H9 (cell line): ENCODE measurements at regions not wholly inside any gene's neighbourhood (a gene's known extent, or its start where the extent isn't known, plus 50 kb on each side); places are given as distances from the start of the nearest gene placed in this dataset.

Experiments used
- DNase-seq: peaks from one replicate; pipeline ENCODE4 v3.0.0-alpha.2; 2017
- H2AFZ ChIP-seq: one replicate; pipeline ENCODE4 v1.6.1; 2013; ENCODE audit warnings: mild to moderate bottlenecking, low read length, control low read depth, moderate library complexity
- H2AK5ac ChIP-seq: 2 replicates; pipeline ENCODE4 v1.6.1; 2013; ENCODE audit warnings: low read length, control low read depth, mixed read lengths; ENCODE audit not compliant: insufficient read length
- H2BK120ac ChIP-seq: one replicate; pipeline ENCODE4 v1.6.1; 2013; ENCODE audit warnings: low read depth, mild to moderate bottlenecking, low read length, control low read depth, inconsistent platforms; ENCODE audit not compliant: poor library complexity, severe bottlenecking
- H2BK12ac ChIP-seq: 2 replicates; pipeline ENCODE4 v1.6.1; 2013; ENCODE audit warnings: low read length, control low read depth, mixed read lengths, low read depth; ENCODE audit not compliant: insufficient read length
- H2BK15ac ChIP-seq: 2 replicates; pipeline ENCODE4 v1.6.1; 2013; ENCODE audit warnings: low read depth, low read length, control low read depth
- H2BK20ac ChIP-seq: one replicate; pipeline ENCODE4 v1.6.1; 2013; ENCODE audit warnings: low read depth, mild to moderate bottlenecking, low read length, control low read depth, inconsistent platforms; ENCODE audit not compliant: poor library complexity, severe bottlenecking
- H2BK5ac ChIP-seq: 2 replicates; pipeline ENCODE4 v1.6.1; 2013; ENCODE audit warnings: low read length, control low read depth, mixed read lengths; ENCODE audit not compliant: insufficient read length
- H3K14ac ChIP-seq: 2 replicates; pipeline ENCODE4 v1.6.1; 2013; ENCODE audit warnings: low read length, control low read depth; ENCODE audit not compliant: insufficient read depth
- H3K18ac ChIP-seq: 2 replicates; pipeline ENCODE4 v1.6.1; 2013; ENCODE audit warnings: low read depth, mild to moderate bottlenecking, mixed read lengths, low read length, control low read depth; ENCODE audit not compliant: insufficient read length
- H3K23ac ChIP-seq: 2 replicates; pipeline ENCODE4 v1.6.1; 2013; ENCODE audit warnings: low read length, control low read depth, mixed read lengths, low read depth; ENCODE audit not compliant: insufficient read length
- H3K23me2 ChIP-seq: 2 replicates; pipeline ENCODE4 v1.6.1; 2013; ENCODE audit warnings: low read depth, mild to moderate bottlenecking, mixed read lengths, low read length, control low read depth; ENCODE audit not compliant: insufficient read length, poor library complexity, severe bottlenecking
- H3K27ac ChIP-seq: 2 replicates; pipeline ENCODE4 v1.5.1; 2013; ENCODE audit warnings: low read length, control low read depth, mixed read lengths, low read depth; ENCODE audit not compliant: insufficient read length
- H3K27me3 ChIP-seq: 2 replicates; pipeline ENCODE4 v1.6.1; 2013; ENCODE audit warnings: low read length, control low read depth, inconsistent platforms; ENCODE audit not compliant: insufficient read depth
- H3K4ac ChIP-seq: 2 replicates; pipeline ENCODE4 v1.6.1; 2013; ENCODE audit warnings: low read depth, mild to moderate bottlenecking, control low read depth, inconsistent platforms, low read length, moderate library complexity
- H3K4me1 ChIP-seq: 2 replicates; pipeline ENCODE4 v1.6.1; 2013; ENCODE audit warnings: low read length, control low read depth, inconsistent platforms; ENCODE audit not compliant: insufficient read depth
- H3K4me2 ChIP-seq: 2 replicates; pipeline ENCODE4 v1.6.1; 2013; ENCODE audit warnings: low read length, control low read depth, mixed read lengths; ENCODE audit not compliant: insufficient read length, insufficient read depth
- H3K56ac ChIP-seq: 2 replicates; pipeline ENCODE4 v1.6.1; 2013; ENCODE audit warnings: low read depth, mild to moderate bottlenecking, mixed read lengths, low read length, control low read depth; ENCODE audit not compliant: insufficient read length
- H3K79me1 ChIP-seq: 2 replicates; pipeline ENCODE4 v1.6.1; 2013; ENCODE audit warnings: low read depth, mild to moderate bottlenecking, moderate library complexity, low read length, control low read depth, inconsistent platforms; ENCODE audit not compliant: insufficient read depth, poor library complexity, severe bottlenecking
- H3K79me2 ChIP-seq: 2 replicates; pipeline ENCODE4 v1.6.1; 2013; ENCODE audit warnings: low read length, control low read depth, inconsistent platforms; ENCODE audit not compliant: insufficient read depth
- H3K9ac ChIP-seq: 2 replicates; pipeline ENCODE4 v1.6.1; 2013; ENCODE audit warnings: low read length, control low read depth, mixed read lengths; ENCODE audit not compliant: insufficient read length; ENCODE audit errors: extremely low read depth
- H3K9me3 ChIP-seq: one replicate; pipeline ENCODE4 v1.6.1; 2013; ENCODE audit warnings: low read depth, low read length, inconsistent platforms; ENCODE audit not compliant: control insufficient read depth
- H3T11ph ChIP-seq: one replicate; pipeline ENCODE4 v1.6.1; 2013; ENCODE audit warnings: mild to moderate bottlenecking, low read length, control low read depth, inconsistent platforms
- H4K20me1 ChIP-seq: one replicate; pipeline ENCODE4 v1.6.1; 2013; ENCODE audit not compliant: control insufficient read depth, insufficient read length, insufficient read depth
- H4K5ac ChIP-seq: 2 replicates; pipeline ENCODE4 v1.6.1; 2013; ENCODE audit warnings: low read depth, mild to moderate bottlenecking, mixed read lengths, low read length, control low read depth; ENCODE audit not compliant: insufficient read length
- H4K8ac ChIP-seq: replicated peaks from 2 replicates; pipeline ENCODE4 v1.6.1; 2013; ENCODE audit warnings: low read length, control low read depth, mixed read lengths, low read depth; ENCODE audit not compliant: insufficient read length
- H4K91ac ChIP-seq: 2 replicates; pipeline ENCODE4 v1.6.1; 2013; ENCODE audit warnings: low read depth, mild to moderate bottlenecking, moderate library complexity, mixed read lengths, low read length, control low read depth; ENCODE audit not compliant: insufficient read length
- H3K27ac Mint-ChIP-seq, 3 experiments: 2 replicates in 2 of 3; 3 replicates in 1 of 3; pipeline ENCODE4 v1.8.0; 2020 to 2021; ENCODE audit warnings: mixed read lengths in 3 of 3, mild to moderate bottlenecking in 1 of 3, moderate library complexity in 1 of 3
- H3K27me3 Mint-ChIP-seq: 2 replicates; pipeline ENCODE4 v1.8.0; 2021; ENCODE audit warnings: low read depth, mild to moderate bottlenecking, moderate library complexity, mixed read lengths
- H3K36me3 Mint-ChIP-seq, 3 experiments: 2 replicates in 2 of 3; 3 replicates in 1 of 3; pipeline ENCODE4 v1.8.0; 2020 to 2021; ENCODE audit warnings: low read depth in 3 of 3, mixed read lengths in 3 of 3; ENCODE audit not compliant: insufficient read depth in 1 of 3
- H3K4me1 Mint-ChIP-seq, 2 experiments: 2 replicates each; pipeline ENCODE4 v1.8.0; 2020; ENCODE audit warnings: mixed read lengths in 2 of 2
- H3K4me3 Mint-ChIP-seq, 2 experiments: 2 replicates in 1 of 2; 3 replicates in 1 of 2; pipeline ENCODE4 v1.8.0; 2020 to 2021; ENCODE audit warnings: mild to moderate bottlenecking in 2 of 2, mixed read lengths in 2 of 2, moderate library complexity in 1 of 2
- H3K9me3 Mint-ChIP-seq, 2 experiments: 2 replicates in 1 of 2; 3 replicates in 1 of 2; pipeline ENCODE4 v1.8.0; 2020; ENCODE audit warnings: mild to moderate bottlenecking in 2 of 2, mixed read lengths in 2 of 2, moderate library complexity in 1 of 2
- CTCF ChIP-seq: fragments of 200-600 bp; sonication (generic); conservative IDR thresholded peaks from 3 replicates; pipeline ENCODE4 v1.8.0; 2021; ENCODE audit warnings: antibody characterized with exemption, mild to moderate bottlenecking
- WGBS: extraction: QIAGEN DNeasy Blood & Tissue Kit; methylation state at CpG from one replicate; pipeline ENCODE4 v1.1.7; 2013; ENCODE audit warnings: missing lambda C conversion rate, low lambda C conversion rate, mixed read lengths; ENCODE audit not compliant: insufficient read length; ENCODE audit errors: extremely low coverage; 5-methylcytosine and 5-hydroxymethylcytosine counted together

GRCh38 chr2:236656166-236656565 is 86.5 kb downstream of the ACKR3 start:
- Histone ChIP-seq H4K20me1 (no peaks in the 10 kb centered on the region), H4K91ac (no peak overlapping the region), H2BK15ac (no peak overlapping the region), H3K9ac (no peak overlapping the region), H3K9me3 (no peaks in the 10 kb centered on the region), H3K79me1 (no peaks in the 10 kb centered on the region), H2BK120ac (no peak overlapping the region), H3K27ac (no peak overlapping the region), H3K4me1 (peaks cover 3% of the 10 kb centered on the region; the same call in 1 of the 2 replicates), H3K27me3 (no peaks in the 10 kb centered on the region), H3K23me2 (no peaks in the 10 kb centered on the region), H3K18ac (no peak overlapping the region), H3T11ph (no peak overlapping the region), H2BK5ac (no peak overlapping the region), H2AFZ (no peak overlapping the region), H4K5ac (no peak overlapping the region), H3K79me2 (no peaks in the 10 kb centered on the region), H3K23ac (no peak overlapping the region), H4K8ac (no peak overlapping the region), H3K4ac (no peak overlapping the region), H2BK20ac (no peak overlapping the region), H3K14ac (no peak overlapping the region), H2BK12ac (no peak overlapping the region), H2AK5ac (no peak overlapping the region), H3K56ac (no peak overlapping the region), H3K4me2 (no peak overlapping the region)
- no peak for DNase-seq
- Mint-ChIP-seq H3K27me3 (no peaks in the 10 kb centered on the region; the same call in none of the 2 replicates), H3K9me3 (no peaks in the 10 kb centered on the region), H3K4me1 (peaks cover 29 to 30% of the 10 kb centered on the region in 2 experiments), H3K4me3 (no peak overlapping the region), H3K36me3 (0 out of 7 replicates have a peak, but pooled peaks cover 0 to 1% (median 0%) of the 10 kb centered on the region in 3 experiments), H3K27ac (no peak overlapping the region)
- no peak for TF ChIP-seq CTCF
- no CpG with 5 or more reads among the region's 2 CpGs for WGBS
